HS-27A (cell line): ENCODE measurements at regions not wholly inside any gene's neighbourhood (a gene's known extent, or its start where the extent isn't known, plus 50 kb on each side); places are given as distances from the start of the nearest gene placed in this dataset.
"Not testable (repeated sequence)": the region's sequence is repeated elsewhere in the genome, so short reads cannot be mapped to it uniquely, and the experiment has no call there.

Experiments used
- DNase-seq: peaks from one replicate; pipeline ENCODE4 v3.0.0-alpha.2; 2012; ENCODE audit warnings: low read depth, missing footprints

GRCh38 chr10:38209332-38209731 is 115.2 kb downstream of the ZNF37A start:
- no peak for DNase-seq

- DNase-seq, result not testable (repeated sequence)
These were observed 115.6 kb downstream of the ZNF37A start for GRCh38 chr10:38209748-38210147.

- no peak for DNase-seq
These were observed 118.3 kb downstream of the ZNF37A start for GRCh38 chr10:38212460-38212859.

- no peak for DNase-seq
These were observed 132.2 kb downstream of the ZNF37A start for GRCh38 chr10:38226385-38226784.

DNA sequence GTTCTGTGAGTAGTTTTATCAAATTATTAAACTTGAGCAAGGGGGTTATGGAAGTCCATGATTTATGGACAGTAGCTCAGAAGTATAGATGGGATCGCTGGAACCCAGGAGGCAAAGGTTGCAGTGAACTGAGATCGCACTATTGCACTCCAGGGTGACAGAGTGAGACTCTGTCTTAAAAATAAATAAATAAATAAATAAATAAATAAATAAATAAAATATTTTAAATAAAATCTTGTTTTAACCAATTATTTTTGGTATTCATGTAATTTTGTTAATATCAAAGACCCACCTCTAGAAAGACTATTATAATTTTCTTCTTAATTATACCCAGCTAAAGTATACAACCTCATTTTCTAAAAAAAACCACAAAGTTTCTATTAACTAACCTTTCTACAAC is 134.3 kb downstream of the ZNF37A start:
- no peak for DNase-seq

GRCh38 chr10:38238479-38238878 is 144.3 kb downstream of the ZNF37A start:
- not testable (repeated sequence) for DNase-seq

GRCh38 chr10:38242061-38242649 is 148.0 kb downstream of the ZNF37A start:
- not testable (repeated sequence) for DNase-seq

GRCh38 chr10:38248113-38248512 is 154.0 kb downstream of the ZNF37A start:
- DNase-seq, result not testable (repeated sequence)

DNA sequence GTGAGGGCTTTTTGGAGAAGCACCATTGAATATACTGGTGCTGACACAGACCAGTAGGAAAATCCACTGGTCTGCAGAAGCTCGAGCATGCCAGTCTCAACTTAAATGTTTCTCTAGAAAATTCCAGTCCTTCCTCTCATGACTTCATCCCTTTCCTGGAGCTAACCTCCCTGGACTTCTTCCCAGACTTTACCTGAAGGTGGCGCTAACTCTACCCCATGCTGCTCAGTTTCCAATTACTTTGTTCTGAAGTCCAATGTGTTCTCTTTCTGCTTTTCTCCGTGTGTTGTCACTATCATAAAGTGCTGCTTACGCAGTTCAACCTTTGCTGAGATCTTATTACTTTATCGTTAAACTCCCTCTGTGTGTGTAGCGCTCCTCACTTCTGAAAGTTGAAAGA is 158.4 kb downstream of the ZNF37A start:
- DNase-seq, result not testable (repeated sequence)

DNA sequence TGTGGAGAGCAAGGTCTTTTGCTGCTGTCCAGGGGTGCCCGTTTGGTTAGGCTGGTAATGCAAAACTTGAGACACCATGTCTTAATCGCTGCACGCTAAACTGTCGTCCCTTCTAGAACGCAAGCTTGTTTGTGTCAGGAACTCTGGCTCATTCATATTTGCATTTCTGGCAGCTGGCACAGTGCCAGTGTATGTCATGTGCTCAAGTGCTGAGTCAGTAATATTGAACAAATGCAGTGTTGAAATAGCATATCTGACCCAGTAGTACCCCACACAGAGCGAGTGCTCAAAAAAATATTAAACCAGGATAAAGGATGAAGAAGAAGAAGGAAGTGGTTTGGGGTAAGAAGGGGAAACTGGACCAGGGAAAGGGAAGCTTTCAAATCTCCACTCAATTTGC is 173.4 kb downstream of the ZNF37A start:
- not testable (repeated sequence) for DNase-seq

- DNase-seq, result not testable (repeated sequence)
These were observed 176.9 kb downstream of the ZNF37A start for GRCh38 chr10:38271031-38271430.

DNA sequence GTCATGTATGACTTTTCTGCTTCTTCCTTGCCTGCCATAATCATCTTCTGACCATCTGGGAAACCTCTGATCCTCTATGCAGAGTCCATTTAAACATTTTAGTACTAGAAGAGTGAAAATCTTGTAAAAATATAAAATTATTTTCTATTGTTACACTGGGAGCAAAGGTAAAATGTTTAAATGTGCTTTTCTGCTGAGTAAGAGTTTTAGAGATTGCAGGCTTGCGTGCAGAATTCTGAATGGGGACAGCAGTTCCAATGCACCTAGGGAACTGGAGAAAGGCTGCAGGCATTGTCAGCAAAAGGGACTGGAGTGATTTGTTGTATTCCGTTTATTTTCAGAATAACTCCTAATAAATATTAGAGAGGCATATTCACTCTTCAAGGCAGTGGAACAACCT is 180.7 kb downstream of the ZNF37A start:
- not testable (repeated sequence) for DNase-seq

DNA sequence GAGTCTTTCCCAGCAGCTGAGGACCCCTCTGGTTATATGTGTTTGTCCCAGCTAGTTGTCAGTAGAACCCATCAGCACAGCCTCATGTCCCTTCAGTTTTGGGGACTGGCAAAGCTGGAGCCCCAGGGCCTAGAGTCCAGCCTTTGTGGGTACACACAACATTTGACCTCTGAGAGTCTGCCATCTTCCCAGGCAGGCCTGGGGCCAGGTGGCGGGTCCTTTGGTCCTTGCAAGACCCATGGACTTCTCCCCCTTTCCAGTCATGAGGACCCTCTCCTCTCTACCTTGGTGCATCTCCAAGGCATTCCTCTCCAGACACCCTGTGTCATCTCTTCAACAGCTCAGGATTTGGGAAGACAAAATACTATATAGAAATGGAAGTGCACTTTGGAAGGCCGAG is 198.4 kb downstream of the ZNF37A start:
- not testable (repeated sequence) for DNase-seq

GRCh38 chr10:38310111-38310510 is 216.0 kb downstream of the ZNF37A start:
- DNase-seq, result not testable (repeated sequence)

- DNase-seq, result not testable (repeated sequence)
These were observed 221.1 kb downstream of the ZNF37A start for GRCh38 chr10:38315090-38315805.

GRCh38 chr10:38321393-38321792 is 227.3 kb downstream of the ZNF37A start:
- not testable (repeated sequence) for DNase-seq

DNA sequence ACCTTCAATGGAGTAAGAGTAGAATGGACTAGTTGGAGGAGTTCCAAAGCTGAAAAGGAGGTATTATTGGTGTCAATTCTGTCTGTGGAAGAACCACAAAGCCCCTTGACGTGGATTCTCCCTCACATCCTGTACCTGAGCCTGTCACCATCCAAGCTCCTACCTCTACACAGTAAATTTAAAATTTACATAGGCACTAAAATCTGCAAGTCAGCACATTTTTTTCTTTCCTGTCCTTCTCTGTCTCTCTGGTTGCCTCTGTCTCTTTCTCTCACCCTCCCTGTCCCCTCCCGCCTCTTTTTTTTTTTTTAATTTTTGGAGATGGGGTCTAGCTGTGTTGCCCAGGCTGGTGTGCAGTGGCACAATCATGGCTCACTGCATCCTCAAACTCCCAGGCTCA is 236.2 kb downstream of the ZNF37A start:
- not testable (repeated sequence) for DNase-seq

DNA sequence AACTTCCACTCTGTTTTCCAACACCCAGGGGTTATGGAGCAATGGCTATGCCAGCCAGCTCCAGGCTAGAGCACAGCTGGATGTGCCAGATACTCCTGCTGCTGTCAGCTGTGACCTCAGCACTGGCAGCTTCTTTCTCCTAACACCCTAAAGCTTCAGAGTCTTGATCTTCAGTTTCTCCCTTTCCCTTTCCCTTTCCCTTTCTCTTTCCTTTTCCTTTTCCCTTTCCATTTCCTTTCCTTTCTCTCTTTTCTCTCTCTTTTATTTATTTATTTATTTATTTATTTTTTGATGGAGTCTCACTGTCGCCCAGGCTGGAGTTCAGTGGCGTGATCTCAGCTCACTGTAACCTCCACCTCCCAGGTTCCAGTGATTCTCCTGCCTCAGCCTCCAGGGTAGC is 237.0 kb downstream of the ZNF37A start:
- DNase-seq, result not testable (repeated sequence)

- not testable (repeated sequence) for DNase-seq
These were observed 239.6 kb downstream of the ZNF37A start for GRCh38 chr10:38333699-38334098.

- not testable (repeated sequence) for DNase-seq
These were observed 256.5 kb downstream of the ZNF37A start for GRCh38 chr10:38350645-38351044.

DNA sequence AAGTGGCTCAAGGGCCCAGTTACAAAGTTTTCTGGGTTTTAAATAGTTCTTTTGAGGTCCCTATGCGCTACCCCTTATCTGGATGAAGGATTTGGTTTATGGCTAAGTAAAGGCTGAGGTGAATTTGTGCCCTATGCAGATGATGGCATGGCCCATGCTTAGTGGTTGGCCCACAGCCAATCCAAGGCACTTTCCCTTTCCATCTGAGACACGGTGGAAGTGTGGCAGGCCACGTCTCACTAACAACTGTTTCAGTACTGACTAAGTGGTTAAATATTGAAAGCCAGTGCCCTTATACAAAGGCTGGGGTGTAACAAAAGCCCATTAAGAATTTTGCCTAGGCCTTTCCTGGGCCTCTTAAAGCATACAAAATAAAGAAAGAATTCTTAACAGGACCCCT is 260.3 kb downstream of the ZNF37A start:
- not testable (repeated sequence) for DNase-seq

DNA sequence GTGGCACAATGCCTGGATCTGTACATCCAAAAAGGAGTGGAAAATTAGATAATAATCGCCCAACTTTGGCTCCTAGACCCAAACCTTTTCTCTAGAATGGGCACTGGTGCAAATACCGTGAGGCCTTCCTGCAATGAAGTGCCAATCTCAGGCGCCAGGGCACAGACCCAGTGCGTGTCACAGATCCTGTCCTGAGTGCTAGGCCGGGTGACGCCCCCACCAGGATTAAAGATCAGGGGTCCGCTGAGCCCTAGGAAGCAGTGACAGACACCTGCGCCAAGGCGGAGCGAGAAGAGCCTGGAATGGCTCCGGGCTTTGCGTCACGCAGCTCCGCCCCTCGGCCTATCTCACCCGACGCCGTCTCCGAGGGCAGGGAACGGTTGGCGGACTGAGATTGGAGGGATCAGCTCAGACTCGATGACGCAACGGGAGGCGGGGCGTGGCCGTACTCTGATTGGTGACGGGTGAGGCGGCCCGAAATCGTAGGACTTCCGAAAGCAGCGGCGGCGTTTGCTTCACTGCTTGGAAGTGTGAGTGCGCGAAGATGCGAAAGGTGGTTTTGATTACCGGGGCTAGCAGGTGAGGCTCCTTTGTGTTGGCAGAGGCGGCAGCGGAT is 261.9 kb downstream of the ZNF37A start:
- DNase-seq, result peak; percentile 12

DNA sequence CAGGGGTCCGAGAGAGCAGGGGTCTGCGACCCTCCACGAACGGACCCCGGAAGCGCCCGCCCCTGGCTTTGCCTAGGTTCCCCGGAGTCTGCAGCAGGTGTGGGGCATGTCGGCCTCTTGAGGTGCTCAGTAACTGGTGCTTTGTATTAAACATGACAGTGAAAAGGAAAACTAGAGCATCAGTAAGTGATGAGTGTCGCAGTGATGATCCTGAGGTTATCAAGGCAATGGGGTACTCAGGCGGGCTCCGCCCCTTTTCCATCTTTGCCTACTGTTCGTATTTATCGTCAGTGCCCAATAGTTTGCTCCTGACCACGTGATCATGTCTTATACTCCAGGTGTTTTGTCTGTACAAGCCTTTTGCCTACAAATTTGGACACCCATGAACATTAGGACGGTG is 262.4 kb downstream of the ZNF37A start:
- DNase-seq, result not testable (repeated sequence)
